ENCODE measurements at regions not wholly inside any gene's neighbourhood (a gene's known extent, or its start where the extent isn't known, plus 50 kb on each side); places are given as distances from the start of the nearest gene placed in this dataset.

- no peak overlapping the region for H3K27ac ChIP-seq
- TF ChIP-seq CTCF (IDR thresholded peaks at IDR 0.05) (no peak), ZFX (IDR thresholded peaks at IDR 0.05; ENCODE audit: borderline replicate concordance) (no peak)
These were observed 291.7 kb downstream of the MEX3B start for GRCh38 chr15:81754078-81754477.

DNA sequence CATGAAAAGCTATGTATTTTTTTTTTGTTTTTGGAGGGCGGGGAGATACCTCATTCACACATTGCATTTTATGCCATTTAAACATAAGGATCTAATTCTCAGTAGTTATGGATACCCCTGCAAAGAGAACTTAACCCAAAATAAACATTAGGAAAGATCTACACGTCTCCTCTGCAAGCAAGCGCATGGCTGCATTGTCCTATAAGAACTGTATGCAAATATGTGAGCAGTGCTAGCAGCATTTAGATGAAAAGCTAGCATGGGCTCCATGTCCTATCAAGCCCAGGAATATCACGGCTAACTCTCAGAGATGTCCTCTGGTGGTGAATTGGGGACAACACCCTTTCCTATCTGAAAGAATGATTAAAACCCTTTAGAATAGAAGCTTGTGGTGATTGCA, 292.8 kb downstream of the MEX3B start:
- no peak for TF ChIP-seq CTCF (IDR thresholded peaks at IDR 0.05)
- TF ChIP-seq ZFX (IDR thresholded peaks at IDR 0.05; ENCODE audit: borderline replicate concordance), result no peak

DNA sequence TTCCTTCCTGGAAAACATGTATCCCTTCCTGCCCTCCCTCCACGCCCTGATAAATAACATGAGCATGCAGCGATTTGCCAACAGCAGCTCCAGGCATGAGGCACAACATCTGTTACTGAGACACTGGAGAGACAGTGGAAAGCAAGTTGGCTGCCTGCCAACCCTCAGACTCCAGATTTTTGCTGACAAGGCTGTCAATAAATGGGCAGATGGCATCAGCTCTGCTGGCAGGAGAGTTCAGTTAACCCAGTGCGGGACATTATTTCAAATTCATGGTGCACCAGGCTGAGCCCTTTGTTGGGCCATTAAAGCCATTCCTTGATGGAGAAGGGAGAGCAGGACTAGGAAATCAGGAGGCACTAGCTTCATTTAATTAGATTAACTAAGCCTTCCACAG, 293.3 kb downstream of the MEX3B start:
- H3K27ac ChIP-seq, result no peak overlapping the region
- TF ChIP-seq CTCF (IDR thresholded peaks at IDR 0.05), result no peak

More for the DNA sequence above, 292.8 kb downstream of the MEX3B start:
- H3K27ac ChIP-seq, result no peak overlapping the region

DNA sequence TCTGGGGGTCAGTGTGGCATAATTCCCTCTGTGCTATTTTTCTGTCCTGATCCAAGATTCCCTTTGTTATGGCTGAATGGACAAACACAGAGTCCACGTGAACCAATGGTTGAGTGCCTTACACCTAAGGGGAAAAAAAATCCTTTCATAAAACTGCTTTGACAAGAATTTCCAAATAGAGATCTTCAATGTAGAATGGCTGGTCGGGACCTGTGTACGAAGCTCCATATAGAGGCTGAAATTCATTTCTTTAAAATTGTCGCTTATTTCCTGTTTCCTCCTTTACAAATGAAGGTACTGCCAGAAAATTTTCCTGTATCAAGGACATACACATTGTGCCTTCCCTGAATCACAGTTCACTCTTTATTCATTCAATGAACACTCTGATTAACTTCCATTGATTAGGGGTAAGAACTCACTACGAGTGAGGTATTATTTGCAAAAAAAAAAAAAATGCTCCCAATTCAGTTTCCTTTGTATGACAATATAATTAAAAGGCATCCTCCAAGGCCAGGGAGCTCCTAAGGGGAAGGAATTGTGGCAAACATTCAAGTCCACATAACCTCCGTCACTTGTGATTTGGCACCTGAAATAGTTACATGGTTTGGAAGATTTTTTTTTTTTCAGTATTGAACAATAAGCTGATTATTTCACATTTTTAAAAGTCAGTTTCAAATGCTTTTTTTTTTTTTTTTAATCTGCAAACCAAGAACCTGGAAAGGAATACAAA, 293.8 kb downstream of the MEX3B start:
- no peak for TF ChIP-seq ZFX (IDR thresholded peaks at IDR 0.05; ENCODE audit: borderline replicate concordance)
- TF ChIP-seq CTCF (IDR thresholded peaks at IDR 0.05), result no peak
- no peak overlapping the region for H3K27ac ChIP-seq

DNA sequence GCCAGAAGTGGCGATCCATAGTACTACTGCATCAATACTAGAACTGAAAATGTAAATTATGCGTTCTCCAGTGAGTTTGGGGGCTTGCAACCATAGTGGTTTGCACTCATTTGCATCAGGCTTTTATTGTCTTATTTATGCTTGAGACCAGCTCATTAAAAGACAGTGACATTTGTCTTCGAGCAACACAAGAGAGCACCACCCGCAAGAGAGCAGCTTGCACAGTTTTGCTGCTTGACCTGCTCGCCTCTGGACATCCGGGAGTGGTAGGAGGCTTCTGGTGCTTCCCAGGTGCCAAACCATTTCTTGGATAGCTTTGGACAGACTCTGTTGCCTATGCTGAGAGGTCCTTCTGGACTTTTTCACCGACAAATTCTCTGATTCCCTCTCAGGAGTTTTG, 294.6 kb downstream of the MEX3B start:
- H3K27ac ChIP-seq, result no peak overlapping the region
- no peak for TF ChIP-seq ZFX (IDR thresholded peaks at IDR 0.05; ENCODE audit: borderline replicate concordance)

DNA sequence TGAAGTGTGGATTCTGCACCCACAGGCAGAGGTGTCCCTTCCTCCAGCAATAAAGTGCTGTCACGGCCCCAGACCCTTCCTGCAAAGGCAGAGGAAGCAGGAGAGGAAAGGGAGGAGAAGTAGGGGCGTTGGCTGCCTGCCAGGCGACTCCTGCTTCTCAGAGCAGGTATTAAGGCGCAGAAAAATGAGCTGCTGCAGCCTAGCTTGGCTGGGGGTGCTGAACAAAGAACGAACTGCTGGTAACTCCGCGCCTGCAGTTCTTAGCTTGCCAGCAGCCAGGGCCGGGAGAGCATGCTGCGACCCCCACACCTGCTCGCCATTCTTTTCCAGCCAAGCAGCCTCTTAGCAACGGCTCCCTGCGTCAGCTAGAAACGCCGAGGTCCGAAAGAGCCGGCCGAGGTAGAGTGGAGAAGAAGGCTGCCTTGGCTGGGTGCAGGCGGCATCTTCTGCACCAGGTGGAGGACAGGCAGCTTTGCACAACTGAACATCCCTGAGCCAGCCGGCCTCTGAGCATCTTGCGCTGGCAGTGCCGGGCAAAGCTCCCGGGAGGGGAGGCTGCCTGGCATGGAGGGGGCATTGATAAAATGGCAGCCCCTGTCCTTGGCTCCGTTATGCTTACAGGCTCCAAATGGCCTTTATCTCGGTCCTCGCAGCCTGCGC, 296.0 kb downstream of the MEX3B start:
- TF ChIP-seq CTCF (IDR thresholded peaks at IDR 0.05) (no peak), ZFX (IDR thresholded peaks at IDR 0.05; ENCODE audit: borderline replicate concordance) (no peak)

GRCh38 chr15:81747482-81747881, 298.3 kb downstream of the MEX3B start:
- no peak overlapping the region for H3K27ac ChIP-seq
- TF ChIP-seq ZFX (IDR thresholded peaks at IDR 0.05; ENCODE audit: borderline replicate concordance) (no peak), CTCF (IDR thresholded peaks at IDR 0.05) (no peak)

More for the DNA sequence above, 296.0 kb downstream of the MEX3B start:
- no peak overlapping the region for H3K27ac ChIP-seq
